OCI-LY7 (cell line): ENCODE measurements at regions not wholly inside any gene's neighbourhood (a gene's known extent, or its start where the extent isn't known, plus 50 kb on each side); places are given as distances from the start of the nearest gene placed in this dataset.

Source experiments
- EZH2phosphoT487 ChIP-seq: fragments of 200-600 bp; sonication (generic); IDR thresholded peaks from 2 replicates; pipeline ENCODE4 v1.6.1; 2018; ENCODE audit warnings: low read depth, borderline replicate concordance, mild to moderate bottlenecking, mixed run types, antibody characterized with exemption, low read length, moderate library complexity, mixed read lengths
- TF ChIP-seq, protein P1 (sequence below): fragments of 200-600 bp; sonication (generic); conservative IDR thresholded peaks from 2 replicates; pipeline ENCODE4 v1.5.1; 2014; ENCODE audit warnings: mild to moderate bottlenecking, antibody characterized with exemption, low read length, moderate library complexity, mixed read lengths

DNA sequence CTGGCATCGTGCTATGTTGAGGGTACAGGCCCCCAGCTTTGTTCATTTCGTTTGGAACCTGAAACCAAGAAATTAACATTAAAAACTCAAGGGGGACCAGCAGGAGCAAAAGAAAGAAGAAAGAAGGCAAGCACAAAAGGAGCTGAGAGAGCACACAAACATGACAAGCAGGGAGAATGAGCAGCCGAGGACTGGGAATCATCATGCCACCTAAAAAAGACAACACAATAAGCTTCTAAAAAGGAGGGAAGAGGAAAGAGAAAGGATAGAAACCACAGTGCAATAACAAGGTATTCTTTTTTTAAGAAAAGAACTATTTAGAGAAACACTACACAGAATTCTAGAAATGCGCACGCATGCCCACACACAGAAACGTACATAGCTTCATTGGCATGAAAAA, 103.2 kb upstream of the FAM9B start:
- TF ChIP-seq, protein P1, sequence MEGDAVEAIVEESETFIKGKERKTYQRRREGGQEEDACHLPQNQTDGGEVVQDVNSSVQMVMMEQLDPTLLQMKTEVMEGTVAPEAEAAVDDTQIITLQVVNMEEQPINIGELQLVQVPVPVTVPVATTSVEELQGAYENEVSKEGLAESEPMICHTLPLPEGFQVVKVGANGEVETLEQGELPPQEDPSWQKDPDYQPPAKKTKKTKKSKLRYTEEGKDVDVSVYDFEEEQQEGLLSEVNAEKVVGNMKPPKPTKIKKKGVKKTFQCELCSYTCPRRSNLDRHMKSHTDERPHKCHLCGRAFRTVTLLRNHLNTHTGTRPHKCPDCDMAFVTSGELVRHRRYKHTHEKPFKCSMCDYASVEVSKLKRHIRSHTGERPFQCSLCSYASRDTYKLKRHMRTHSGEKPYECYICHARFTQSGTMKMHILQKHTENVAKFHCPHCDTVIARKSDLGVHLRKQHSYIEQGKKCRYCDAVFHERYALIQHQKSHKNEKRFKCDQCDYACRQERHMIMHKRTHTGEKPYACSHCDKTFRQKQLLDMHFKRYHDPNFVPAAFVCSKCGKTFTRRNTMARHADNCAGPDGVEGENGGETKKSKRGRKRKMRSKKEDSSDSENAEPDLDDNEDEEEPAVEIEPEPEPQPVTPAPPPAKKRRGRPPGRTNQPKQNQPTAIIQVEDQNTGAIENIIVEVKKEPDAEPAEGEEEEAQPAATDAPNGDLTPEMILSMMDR, result no peak
- TF ChIP-seq EZH2phosphoT487, result no peak
